ENCODE measurements at regions not wholly inside any gene's neighbourhood (a gene's known extent, or its start where the extent isn't known, plus 50 kb on each side); places are given as distances from the start of the nearest gene placed in this dataset.

DNA sequence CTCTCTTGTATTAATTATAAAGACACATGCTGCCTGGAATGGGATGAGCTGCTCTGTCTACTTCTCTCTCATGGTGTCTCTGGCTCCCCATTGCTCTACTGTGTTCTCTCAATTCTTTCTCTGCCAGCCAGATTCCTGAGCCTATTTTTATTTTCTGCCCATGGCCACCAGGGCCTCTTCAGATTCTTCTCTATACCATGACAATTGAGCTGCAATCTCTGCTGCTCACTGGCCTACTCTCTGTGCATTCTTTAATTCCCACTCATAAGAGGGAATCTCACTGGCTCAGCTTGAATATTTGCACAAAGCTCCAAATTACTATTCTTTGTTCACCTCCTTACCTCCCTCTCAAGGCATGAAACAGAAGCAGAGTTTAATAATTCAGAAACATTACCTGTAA lies 161.4 kb upstream of the GULP1 start:
- TF ChIP-seq YY1 (IDR thresholded peaks at IDR 0.05; ENCODE audit: insufficient read depth, insufficient read length) (no peak), ZNF274 (IDR thresholded peaks at IDR 0.05; ENCODE audit: low read depth, low read length) (no peak)
